HG02885 (cell line): ENCODE measurements at regions not wholly inside any gene's neighbourhood (a gene's known extent, or its start where the extent isn't known, plus 50 kb on each side); places are given as distances from the start of the nearest gene placed in this dataset.

Experiments used
- ATAC-seq: cut with Tn5 transposase; IDR thresholded peaks from one replicate; pipeline ENCODE4 v1.9.1; 2021; ENCODE audit warnings: mild to moderate bottlenecking; ENCODE audit not compliant: unreplicated experiment, poor library complexity

DNA sequence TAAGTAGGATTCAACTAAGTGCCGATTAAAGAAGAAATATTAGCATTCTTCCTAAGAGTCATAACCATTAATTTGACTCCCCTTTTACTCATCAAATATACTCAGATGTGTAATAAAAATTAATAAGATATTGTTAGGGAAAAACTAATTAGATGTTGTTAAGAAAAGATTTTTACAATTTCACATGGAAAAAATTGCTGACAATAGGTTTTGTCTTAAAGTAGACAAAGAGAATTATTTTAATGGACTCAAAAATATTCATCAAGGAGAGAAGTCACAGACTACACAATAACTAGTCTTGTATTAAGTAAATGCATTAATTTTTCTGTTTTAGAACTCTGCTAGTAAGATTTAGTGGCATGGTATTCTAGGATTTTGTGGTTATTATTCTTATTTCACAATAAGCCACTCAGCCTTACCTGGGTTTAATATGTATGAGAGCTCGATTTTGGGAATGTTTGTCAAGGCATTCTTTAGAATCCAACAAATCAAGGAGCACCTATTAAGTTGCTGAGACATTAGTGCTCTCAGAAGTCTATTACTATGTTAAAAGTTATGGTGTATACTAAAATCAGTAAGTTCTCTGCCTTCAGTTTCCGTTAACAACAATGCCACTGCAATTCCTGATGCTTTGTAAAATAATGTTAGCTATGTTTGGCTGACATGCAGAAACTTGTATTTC, 110.2 kb upstream of the UGT8 start:
- no peak for ATAC-seq

DNA sequence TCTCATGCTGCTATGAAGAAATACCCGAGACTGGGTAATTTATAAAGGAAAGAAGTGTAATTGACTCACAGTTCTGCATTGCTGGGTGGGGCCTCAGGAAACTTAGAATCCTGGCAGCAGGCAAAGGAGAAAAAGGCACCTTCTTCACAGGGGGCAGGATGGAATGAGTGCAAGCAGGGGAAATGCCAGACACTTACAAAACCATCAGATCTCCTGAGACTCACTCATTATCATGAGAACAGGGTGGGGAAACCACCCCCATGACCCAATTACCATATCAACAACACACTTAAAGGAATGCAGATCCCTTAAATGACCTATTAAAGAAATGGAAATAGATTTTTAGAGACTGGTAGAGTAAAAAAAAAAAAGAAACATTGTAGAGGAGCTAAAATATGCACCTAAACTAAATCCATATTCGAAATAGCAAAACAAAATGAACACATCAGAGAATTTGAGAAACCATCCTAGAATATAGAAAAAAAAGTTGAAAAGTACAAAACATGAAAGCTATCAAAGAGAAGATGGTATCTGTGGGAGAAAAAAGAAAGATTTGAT, 104.3 kb upstream of the UGT8 start:
- no peak for ATAC-seq

DNA sequence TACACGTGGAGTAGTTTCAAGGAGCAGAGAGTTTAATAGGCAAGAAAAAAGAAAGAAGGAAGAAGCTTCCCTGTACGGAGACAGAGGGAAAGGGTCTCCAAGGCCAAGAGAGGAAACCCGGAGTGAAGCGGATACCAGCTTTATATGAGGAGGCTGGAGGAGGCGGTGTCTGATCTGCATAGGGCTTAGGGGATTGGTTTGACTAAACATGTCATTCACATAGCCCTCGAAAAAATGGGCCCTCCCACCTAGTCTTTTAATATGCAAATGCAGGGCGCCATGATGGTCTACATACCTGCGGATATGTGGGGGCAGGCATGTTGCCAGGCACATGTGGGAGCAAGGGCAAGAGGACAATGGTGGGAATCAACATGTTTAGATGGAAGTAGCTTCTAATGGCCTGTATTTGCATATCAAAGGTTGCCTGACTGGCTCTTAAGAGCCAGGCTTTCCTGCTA, 103.1 kb upstream of the UGT8 start:
- ATAC-seq, result no peak

DNA sequence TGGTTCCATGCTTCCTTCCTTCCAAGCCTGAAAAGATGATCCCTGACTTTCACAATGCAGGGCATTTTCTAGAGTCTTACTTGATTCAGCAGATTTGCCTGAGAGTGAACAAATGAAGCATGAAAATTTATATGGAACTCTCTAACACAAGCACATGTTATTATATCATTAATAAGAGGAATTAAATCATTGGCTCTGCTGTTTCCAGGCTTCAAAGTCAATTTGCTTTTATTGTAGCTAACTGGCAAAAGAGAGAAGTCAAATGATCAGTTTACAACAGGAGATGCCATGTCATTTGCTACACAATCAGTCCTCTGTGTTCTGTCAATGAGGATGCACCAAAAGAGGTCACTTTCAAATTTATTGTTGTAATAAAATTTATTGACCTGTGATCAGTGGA, 101.5 kb upstream of the UGT8 start:
- no peak for ATAC-seq

DNA sequence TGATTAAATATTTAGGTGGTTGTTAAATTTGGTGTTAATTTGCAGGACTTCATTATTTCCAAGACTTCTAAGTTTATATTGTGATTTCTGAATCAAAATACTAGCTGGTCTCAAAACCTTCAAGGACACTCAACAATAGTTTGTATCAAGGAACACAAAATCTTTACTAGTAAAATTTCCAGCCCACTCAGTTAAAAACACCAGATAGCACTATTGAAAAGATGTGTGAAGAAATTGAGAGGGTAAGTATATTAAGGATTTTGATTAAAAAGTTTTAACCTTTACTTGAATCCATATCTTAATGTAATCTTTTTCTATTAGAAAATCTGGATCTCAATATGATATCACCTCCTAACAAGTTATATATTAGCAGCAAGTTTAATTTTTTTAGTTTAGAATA, 89.3 kb upstream of the UGT8 start:
- ATAC-seq, result no peak

DNA sequence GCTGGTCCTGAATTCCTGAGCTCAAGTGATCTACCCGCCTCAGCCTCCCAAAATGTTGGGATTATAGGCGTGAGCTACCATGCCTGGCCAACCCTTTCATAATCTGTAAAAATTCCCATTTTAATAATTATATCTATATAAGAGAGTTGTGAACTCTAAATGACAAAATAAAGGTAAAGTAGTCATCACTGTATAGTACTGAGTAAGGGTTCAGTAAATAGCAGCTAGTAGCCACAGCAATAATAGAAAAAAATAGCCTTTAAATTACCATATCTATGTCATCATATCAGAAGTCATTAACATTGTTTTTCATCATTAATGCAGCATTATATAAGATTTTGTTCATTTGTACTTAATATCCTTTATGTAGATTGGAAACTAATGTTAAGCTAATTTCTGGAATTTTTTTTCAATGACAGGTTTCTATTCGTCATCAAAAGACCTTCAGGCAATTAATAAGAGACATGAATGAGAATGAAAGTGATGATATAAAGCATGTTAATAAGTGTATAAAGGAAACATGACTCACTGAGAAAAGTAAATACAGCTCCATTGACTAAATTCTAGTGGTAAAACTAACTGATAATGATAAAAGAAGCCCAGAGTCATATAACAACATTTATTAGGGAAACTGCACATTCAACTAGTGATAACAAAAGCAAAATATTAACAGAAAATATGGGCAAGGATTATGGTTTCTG, 85.9 kb upstream of the UGT8 start:
- ATAC-seq, result no peak

DNA sequence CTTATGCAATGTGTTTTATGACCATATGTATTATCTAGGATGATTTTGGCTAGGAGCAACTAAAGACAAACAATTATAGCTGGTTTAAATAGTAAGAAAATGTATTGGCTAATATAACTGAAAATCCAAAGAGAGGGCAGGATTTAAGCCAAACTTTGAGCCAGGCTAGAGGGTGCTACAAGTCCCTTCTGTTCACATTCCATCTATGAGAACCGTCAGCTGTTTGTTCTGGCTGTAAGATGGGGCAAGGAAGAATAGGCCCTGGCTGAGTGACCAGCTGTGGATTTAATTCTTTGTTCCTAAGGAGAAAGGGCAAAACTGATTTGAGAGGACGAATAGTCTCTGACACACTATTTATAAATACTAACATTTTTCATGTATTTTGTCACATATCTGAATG, 79.2 kb upstream of the UGT8 start:
- ATAC-seq, result no peak

DNA sequence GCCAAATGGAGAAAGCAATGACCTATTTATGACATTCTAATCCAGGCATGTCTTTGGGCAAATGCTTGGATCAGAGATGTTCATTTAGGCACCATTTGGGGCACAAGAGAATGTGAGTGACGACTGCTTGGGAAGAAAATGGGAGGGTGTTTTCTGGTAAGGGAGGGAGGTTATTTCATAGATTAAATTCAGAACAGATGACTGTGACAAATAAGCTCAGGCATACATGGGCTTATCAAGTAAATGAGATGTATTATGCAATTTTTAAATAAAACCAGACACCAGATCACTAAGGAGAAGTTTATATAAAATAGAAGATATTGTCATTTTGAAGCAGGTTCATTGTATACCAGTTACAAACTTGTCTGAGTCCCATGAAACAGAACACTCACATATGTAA, 71.4 kb upstream of the UGT8 start:
- no peak for ATAC-seq

DNA sequence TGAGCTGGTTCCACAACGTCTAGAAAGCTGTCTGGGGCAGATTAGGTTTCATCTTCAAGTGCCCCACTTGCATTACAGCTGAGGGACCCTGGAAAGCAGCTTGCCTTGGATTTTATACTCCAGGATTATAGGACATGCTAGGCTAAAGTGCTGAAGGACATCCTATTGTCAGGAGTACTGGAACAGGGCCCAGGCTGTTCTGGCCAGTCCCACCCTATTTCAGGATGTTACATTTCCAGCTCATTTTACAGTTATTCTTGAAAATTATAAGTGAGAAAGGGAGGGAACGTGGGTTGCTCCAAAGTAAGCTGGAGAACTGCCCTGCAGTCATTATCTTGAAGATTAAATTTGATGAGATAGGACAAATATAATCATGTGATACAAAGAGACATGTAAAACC, 71.0 kb upstream of the UGT8 start:
- ATAC-seq, result no peak

DNA sequence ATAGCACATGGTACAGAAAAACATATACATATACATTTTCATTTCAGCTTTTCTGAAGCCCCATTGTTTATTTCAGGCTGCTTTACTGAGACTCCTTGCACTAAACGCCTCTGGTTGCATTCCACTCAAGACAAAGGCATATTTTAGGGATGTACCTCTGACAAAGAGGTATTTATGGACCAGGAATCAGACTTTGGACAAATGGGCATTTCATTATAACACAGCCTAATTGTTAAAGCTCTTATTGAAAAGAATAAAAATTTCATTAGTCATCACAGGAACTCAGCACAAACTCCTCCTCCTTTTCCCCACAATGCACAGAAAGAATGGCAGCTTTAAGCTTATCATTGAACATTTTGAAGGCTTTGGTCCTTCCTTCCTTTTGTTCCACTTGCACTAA, 62.9 kb upstream of the UGT8 start:
- ATAC-seq, result no peak

DNA sequence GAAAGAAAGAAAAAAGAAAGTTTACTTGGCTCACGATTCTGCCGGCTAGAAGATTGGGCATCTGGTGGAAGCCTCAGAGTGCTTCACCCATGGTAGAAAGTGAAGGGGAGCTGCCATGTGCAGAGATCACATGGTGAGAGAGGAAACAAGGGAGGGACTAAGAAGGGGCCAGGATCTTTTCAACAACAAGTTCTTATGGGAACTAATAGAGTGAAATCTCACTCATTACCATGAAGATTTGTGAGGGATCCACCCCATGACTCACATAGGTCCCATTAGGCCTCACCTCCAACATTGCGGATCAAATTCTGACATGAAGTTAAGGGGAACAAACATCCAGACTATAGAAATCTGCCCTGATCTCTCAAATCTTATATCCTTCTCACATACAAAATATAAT, 61.3 kb upstream of the UGT8 start:
- ATAC-seq, result no peak

DNA sequence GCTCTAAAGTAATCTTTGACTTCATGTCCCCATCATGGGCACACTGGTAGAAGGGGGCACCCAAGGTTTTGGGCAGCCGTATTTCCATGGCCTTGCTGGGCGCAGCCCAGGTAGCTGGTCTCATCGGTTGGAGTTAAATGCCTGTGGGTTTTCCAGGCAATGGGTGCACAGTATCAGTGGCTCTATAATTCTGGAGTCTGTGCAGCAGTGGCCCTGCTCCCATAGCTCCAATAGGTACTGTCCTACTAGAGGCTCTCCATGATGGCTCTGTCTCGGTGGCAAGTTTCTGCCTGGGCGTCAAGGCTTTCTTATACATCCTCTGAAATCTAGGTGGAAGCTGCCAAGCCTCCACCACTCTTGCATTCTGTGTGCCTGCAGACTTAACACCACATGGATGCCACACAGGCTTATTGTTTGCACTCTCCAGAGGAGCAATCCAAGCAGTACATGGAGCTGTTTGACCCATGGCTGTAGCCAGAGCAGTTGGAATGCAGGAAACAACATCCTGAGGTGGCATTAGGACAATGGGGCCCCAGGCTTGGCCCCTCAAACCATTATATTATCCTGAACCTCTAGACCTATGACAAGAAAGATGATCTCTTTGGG, 60.5 kb upstream of the UGT8 start:
- no peak for ATAC-seq

DNA sequence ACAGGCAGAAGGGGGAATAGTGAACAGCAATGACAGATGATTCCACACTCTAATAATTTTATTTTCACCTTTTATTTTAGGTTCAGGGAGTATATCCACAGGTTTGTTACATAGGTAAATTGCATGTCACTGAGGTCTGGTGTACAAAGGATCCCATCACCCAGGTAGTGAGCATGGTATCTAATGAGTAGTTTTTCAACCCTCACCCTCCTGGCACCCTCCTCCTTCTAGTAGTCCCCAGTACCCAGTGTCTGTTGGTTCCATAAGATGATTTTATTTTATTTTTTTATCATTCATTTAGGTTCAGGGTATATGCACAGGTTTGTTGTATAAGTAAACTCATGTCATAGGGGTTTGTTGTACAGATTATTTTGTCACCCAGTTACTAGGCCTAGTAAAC, 58.6 kb upstream of the UGT8 start:
- no peak for ATAC-seq

DNA sequence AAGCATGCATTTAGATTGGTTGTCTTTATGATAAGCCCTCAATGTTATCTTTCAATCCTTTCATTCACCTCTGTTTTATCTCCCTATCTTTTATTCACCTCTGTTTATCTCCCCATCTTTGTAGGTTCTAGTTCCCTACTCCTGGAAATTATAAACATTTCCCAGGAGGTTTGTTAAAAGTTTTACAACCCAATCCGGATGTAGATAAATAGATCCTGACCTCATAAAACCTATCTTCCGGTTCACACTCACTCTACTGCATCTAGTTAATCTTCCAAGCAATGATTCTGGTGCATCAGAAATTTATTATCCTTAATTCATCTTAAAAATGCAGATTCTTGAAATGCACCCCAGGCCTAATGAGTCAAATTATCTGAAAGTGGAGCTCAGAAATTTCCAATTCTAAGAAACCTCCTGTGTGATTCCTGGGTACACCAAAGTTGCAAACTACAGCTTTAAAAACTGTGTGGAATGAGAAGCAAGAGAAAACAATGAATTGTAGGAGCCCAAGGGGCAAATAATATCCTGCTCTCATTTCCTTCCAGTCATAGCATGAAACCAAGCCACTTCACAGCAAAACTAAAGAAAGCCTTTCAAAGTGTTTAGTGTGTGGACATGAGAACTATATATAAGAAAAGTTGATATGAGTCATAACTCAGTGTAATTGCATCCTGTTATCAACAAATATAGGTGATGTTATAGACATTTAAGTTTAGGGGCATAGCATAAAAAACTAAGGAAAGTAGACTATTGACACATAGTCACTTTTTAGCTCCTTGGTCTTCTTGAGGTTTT, 51.1 kb upstream of the UGT8 start:
- peak; percentile 70 for ATAC-seq
